Erythroblast (primary cell): ENCODE measurements at regions not wholly inside any gene's neighbourhood (a gene's known extent, or its start where the extent isn't known, plus 50 kb on each side); places are given as distances from the start of the nearest gene placed in this dataset.

Experiments used
- GATA1 ChIP-seq: IDR thresholded peaks from 2 replicates; pipeline ENCODE4 v1.6.1; 2011; ENCODE audit warnings: low read depth, mild to moderate bottlenecking, control low read depth, low read length, moderate library complexity
- POLR2A ChIP-seq: IDR thresholded peaks from 2 replicates; pipeline ENCODE4 v1.6.1; 2011; ENCODE audit warnings: mild to moderate bottlenecking, low read length

DNA sequence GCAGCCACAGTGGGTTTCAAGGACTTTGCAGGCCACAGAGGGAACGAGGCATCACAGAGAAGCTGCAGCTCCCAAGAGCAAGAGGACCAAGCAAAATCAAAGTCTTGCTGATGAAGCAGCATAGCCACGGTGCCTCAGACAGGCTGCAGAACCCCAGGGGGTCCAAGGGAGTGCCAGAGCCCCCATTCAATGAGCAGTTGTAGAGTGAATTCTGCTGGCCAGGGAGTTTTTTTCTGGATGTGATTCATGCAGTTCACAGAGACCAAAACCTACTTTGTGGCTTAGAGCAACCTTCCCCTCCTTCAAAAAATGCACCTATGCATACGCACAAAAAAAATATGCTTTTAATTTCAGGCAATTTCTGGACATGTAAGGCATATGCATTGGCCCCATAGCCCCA is 409.0 kb downstream of the VPS13C start:
- TF ChIP-seq POLR2A, result no peak
- TF ChIP-seq GATA1, result no peak
